Upper lobe of right lung (tissue), 1 donor: ENCODE measurements at regions not wholly inside any gene's neighbourhood (a gene's known extent, or its start where the extent isn't known, plus 50 kb on each side); places are given as distances from the start of the nearest gene placed in this dataset.
"Not testable (repeated sequence)": the region's sequence is repeated elsewhere in the genome, so short reads cannot be mapped to it uniquely, and the experiment has no call there.

Experiments
- ATAC-seq: fragments of 200-7000 bp; cut with Tn5 transposase; one replicate; pipeline ENCODE4 v1.9.1; 2020; ENCODE audit warnings: mild to moderate bottlenecking, moderate library complexity
- DNase-seq: peaks from one replicate; pipeline ENCODE4 v3.0.0-alpha.2; 2020
- H3K27ac ChIP-seq: fragments of 200-600 bp; one replicate; pipeline ENCODE4 v1.8.0; 2022
- H3K27me3 ChIP-seq: fragments of 200-600 bp; one replicate; pipeline ENCODE4 v1.8.0; 2022; ENCODE audit warnings: mild to moderate bottlenecking
- H3K36me3 ChIP-seq: fragments of 200-600 bp; one replicate; pipeline ENCODE4 v1.8.0; 2022
- H3K4me1 ChIP-seq: fragments of 200-600 bp; one replicate; pipeline ENCODE4 v1.8.0; 2022
- H3K4me3 ChIP-seq: fragments of 200-600 bp; one replicate; pipeline ENCODE4 v1.8.0; 2022; ENCODE audit warnings: mild to moderate bottlenecking
- H3K9me3 ChIP-seq: fragments of 200-600 bp; one replicate; pipeline ENCODE4 v1.8.0; 2022
- intact Hi-C: fragments of 100-400 bp; cut with DNase I; formaldehyde crosslinking; loops from one replicate; pipeline ENCODE4 v1.11.0; 2022
- TF ChIP-seq, protein P1 (sequence below): fragments of 200-600 bp; IDR thresholded peaks from one replicate; pipeline ENCODE4 v1.8.0; 2022; ENCODE audit warnings: antibody characterized with exemption
- donor health status: DM: no; HTN: yes; CAD: no; lungs with severe emphysema.

DNA sequence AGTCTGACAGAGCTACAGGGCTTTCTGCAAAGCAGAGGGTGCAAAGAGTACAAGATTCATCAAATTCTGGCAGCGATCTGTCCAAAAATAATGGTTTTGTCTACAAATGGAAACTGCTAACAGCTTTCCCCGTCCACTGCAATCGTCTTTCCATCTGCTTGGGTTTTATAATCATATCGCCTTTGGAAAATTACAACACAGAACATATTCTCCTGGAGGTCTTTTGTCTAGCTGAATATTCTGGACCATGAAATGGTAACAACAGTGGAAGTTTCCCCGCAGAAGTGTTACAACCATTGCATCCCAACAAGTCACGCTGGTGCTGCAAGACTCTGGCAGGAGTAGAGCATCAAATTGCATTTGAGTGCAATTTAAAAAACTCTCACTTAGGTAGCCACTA lies 101.2 kb upstream of the BOD1L1 start:
- Histone ChIP-seq H3K27ac (no peak overlapping the region), H3K4me1 (no peaks in the 10 kb centered on the region), H3K27me3 (no peaks in the 10 kb centered on the region), H3K9me3 (no peaks in the 10 kb centered on the region), H3K4me3 (no peak overlapping the region), H3K36me3 (no peaks in the 10 kb centered on the region)
- DNase-seq (no peak), ATAC-seq (no peak)
- TF ChIP-seq, protein P1, sequence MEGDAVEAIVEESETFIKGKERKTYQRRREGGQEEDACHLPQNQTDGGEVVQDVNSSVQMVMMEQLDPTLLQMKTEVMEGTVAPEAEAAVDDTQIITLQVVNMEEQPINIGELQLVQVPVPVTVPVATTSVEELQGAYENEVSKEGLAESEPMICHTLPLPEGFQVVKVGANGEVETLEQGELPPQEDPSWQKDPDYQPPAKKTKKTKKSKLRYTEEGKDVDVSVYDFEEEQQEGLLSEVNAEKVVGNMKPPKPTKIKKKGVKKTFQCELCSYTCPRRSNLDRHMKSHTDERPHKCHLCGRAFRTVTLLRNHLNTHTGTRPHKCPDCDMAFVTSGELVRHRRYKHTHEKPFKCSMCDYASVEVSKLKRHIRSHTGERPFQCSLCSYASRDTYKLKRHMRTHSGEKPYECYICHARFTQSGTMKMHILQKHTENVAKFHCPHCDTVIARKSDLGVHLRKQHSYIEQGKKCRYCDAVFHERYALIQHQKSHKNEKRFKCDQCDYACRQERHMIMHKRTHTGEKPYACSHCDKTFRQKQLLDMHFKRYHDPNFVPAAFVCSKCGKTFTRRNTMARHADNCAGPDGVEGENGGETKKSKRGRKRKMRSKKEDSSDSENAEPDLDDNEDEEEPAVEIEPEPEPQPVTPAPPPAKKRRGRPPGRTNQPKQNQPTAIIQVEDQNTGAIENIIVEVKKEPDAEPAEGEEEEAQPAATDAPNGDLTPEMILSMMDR: no peak
- intact Hi-C loops: no loop called here

DNA sequence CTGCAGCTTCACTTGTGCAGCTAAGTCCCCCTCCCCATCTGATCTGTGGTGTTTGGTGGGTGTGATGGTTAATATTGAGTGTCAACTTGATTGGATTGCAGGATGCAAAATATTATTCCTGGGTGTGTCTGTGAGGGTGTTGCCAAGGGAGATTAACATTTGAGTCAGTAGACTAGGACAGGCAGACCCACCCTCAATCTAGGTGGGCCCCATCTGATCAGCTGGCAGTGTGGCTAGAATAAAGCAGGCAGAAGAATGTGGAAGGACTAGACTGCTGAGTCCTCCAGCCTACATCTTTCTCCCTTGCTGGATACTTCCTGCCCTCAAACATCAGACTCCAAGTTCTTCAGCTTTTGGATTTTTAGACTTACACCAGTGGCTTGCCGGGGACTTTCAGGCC lies 103.5 kb upstream of the BOD1L1 start:
- intact Hi-C loops: no loop called here
- Histone ChIP-seq H3K27me3 (no peaks in the 10 kb centered on the region), H3K27ac (no peak overlapping the region), H3K4me1 (no peaks in the 10 kb centered on the region), H3K36me3 (no peaks in the 10 kb centered on the region), H3K9me3 (no peaks in the 10 kb centered on the region), H3K4me3 (no peak overlapping the region)
- TF ChIP-seq, protein P1: no peak
- DNase-seq (no peak), ATAC-seq (no peak)

DNA sequence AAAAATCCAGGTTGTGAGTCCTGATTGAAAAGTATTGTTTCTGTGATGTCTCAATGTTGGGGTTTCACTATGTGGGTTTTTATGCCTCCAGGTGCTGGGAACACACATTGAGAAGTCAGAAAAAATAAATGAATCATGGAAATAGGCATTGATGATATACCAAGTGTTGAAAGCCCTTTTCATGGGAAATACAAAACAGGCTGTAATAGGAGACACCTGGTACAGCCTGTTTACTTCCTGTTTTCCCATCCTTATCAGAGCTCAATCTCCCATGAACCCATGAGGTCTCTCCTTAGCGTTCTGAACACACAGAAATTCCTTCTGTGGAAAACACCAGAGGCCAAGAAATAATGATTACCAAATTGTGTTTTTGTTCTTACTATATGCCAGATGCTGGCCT lies 106.3 kb upstream of the BOD1L1 start:
- H3K27ac ChIP-seq: no peak overlapping the region
- ATAC-seq (no peak), DNase-seq (no peak)
- H3K9me3 ChIP-seq: no peaks in the 10 kb centered on the region
- no peaks in the 10 kb centered on the region for H3K4me1 ChIP-seq
- intact Hi-C loops: no loop called here
- H3K27me3 ChIP-seq: no peaks in the 10 kb centered on the region
- H3K4me3 ChIP-seq: no peak overlapping the region
- TF ChIP-seq, protein P1: no peak
- no peaks in the 10 kb centered on the region for H3K36me3 ChIP-seq

DNA sequence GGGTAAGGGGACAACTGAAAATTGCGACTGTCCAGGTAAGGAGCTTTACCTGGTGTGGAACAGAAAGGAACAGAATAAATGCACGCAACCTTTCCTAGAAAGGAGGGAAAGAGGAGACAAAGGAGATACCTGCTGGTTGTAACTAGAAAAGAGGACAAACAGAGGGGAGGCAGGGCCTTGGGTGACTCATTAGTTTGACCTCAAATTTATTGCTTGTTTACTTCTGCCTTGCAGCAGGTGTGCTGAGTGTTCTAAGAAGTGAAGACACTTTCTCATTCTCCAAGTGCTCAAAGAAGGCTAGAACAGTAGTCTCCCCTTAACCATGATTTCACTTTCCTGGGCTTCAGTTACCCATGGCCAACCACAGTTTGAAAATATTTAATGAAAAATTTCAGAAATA lies 123.1 kb upstream of the BOD1L1 start:
- intact Hi-C loops: no loop called here
- H3K36me3 ChIP-seq: no peaks in the 10 kb centered on the region
- ATAC-seq: no peak
- no peaks in the 10 kb centered on the region for H3K4me1 ChIP-seq
- DNase-seq: no peak
- no peaks in the 10 kb centered on the region for H3K27me3 ChIP-seq
- H3K4me3 ChIP-seq: no peak overlapping the region
- no peak overlapping the region for H3K27ac ChIP-seq
- H3K9me3 ChIP-seq: no peaks in the 10 kb centered on the region
- TF ChIP-seq, protein P1: no peak

DNA sequence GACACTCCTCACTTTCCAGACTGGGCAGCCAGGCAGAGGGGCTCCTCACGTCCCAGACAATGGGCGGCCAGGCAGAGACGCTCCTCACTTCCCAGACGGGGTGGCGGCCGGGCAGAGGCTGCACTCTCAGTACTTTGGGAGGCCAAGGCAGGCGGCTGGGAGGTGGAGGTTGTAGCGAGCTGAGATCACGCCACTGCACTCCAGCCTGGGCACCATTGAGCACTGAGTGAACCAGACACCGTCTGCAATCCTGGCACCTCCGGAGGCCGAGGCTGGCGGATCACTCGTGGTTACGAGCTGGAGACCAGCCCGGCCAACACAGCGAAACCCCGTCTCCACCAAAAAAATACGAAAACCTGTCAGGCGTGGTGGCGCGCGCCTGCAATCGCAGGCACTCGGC lies 134.1 kb upstream of the BOD1L1 start:
- intact Hi-C loops, H3K4me1 ChIP-seq, H3K27ac ChIP-seq, H3K4me3 ChIP-seq, H3K9me3 ChIP-seq, H3K27me3 ChIP-seq, ATAC-seq, H3K36me3 ChIP-seq, DNase-seq: not testable (repeated sequence)

DNA sequence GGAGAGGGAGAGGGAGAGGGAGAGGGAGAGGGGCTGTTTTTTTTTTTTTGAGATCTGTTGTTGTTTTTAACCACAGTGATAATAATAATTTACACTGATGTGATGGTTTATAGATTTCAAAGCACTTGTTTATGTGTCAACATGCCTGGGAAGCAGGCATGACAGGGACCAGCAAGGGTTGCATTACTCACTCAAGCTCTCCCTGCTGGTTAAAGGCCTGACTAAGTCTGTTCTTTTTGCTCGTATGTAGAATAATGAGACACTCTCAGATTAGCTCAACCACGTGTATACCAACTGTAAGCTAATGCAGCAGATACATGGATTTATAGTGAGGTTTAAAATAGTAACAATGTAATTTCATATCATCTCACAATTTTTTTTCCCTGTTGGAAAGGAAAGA lies 134.6 kb upstream of the BOD1L1 start:
- no peaks in the 10 kb centered on the region for H3K27me3 ChIP-seq
- H3K36me3 ChIP-seq: no peaks in the 10 kb centered on the region
- no peak overlapping the region for H3K27ac ChIP-seq
- TF ChIP-seq, protein P1: no peak
- H3K4me3 ChIP-seq: no peak overlapping the region
- no peak for ATAC-seq
- H3K9me3 ChIP-seq: no peaks in the 10 kb centered on the region
- DNase-seq: no peak
- H3K4me1 ChIP-seq: no peaks in the 10 kb centered on the region
- intact Hi-C loops: no loop called here
